ENCODE measurements at regions not wholly inside any gene's neighbourhood (a gene's known extent, or its start where the extent isn't known, plus 50 kb on each side); places are given as distances from the start of the nearest gene placed in this dataset.

GRCh38 chr4:24104158-24104565 lies 214.3 kb upstream of the PPARGC1A start:
- TF ChIP-seq CTCF (IDR thresholded peaks at IDR 0.05; ENCODE audit: low read depth, low read length, missing control alignments) = no peak
- DNase-seq (ENCODE audit: low read depth) = no peak
- no peak overlapping the region for H3K4me3 ChIP-seq (ENCODE audit: low read depth, low read length)
- in situ Hi-C loops (cut with HindIII; ENCODE audit: low sequenced_read_pairs) = no loop called here

DNA sequence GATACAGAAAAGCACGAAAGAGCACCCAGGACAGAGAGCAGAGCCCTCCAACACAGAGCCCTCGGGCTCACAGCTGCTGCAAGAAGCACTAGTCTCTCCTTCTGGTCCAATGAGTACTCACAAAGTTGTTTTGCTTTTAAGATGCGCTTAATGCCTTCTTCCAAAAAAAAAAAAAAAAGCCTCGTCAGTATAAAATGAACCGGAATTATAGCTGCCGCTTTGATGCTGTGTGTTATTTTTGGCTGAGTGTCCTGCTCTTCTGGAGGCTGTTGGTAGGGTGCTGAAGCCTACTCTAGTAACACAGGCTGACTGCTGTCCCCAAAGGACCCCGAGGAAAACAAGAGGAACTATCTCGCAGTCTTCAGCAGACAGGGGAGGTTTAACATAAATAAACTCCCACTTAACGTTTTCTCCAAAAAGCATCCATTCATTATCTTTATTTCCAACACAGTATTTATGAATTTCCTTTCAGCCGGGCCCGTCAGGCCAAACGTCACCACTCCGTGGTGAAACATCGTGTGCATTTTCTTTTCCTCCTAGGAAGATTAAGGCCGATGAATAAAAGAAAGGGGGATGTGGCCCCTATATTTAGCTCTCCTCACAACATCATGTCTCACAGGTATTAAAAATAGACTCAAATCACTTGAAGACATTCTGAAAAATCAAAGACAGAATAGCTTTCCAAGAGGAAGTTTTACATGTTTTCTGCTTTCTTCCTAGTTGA lies 213.7 kb upstream of the PPARGC1A start:
- H3K4me3 ChIP-seq (ENCODE audit: low read depth, low read length) = no peak overlapping the region
- in situ Hi-C loops (cut with HindIII; ENCODE audit: low sequenced_read_pairs) = no loop called here
- no peak for TF ChIP-seq CTCF (IDR thresholded peaks at IDR 0.05; ENCODE audit: low read depth, low read length, missing control alignments)
- peak; percentile 8 for DNase-seq (ENCODE audit: low read depth)

DNA sequence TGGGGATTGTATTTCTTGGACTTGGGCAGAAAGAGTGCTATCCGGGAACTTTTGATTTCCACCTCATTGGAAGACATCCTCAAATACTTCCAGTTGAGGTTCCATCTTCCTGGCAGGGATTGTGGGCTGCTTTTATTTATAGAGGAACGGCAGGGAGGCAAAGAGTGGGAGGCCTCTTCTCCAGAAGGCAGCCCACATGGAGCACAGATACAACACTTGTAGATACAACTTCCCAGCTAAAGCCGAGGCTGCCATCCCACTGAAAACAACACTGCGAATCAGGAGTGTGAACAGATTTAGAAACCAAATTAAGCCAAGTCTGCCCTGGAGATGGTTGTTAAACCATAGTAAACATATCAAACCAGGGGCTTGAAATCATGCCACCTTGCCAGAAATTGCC lies 212.8 kb upstream of the PPARGC1A start:
- H3K4me3 ChIP-seq (ENCODE audit: low read depth, low read length) = no peak overlapping the region
- no peak for TF ChIP-seq CTCF (IDR thresholded peaks at IDR 0.05; ENCODE audit: low read depth, low read length, missing control alignments)
- in situ Hi-C loops (cut with HindIII; ENCODE audit: low sequenced_read_pairs) = no loop called here
- no peak for DNase-seq (ENCODE audit: low read depth)

DNA sequence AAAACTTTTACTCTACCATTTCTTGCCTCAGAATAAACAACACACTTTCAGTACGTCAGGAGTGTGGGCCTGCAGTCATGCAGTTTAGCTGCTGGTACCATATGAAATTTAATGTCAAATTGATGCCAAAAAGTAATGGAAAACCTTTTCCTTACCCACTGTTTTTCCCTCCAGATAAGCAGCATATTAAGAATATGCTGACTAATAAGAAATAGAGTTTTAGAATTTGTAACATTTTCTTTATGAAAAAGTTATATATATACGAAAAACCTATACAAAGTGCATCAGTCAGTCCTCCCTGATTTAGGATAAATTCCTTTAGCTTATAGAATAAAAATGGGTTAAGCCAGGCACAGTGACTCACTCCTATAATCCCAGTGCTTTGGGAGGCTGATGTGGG lies 206.8 kb upstream of the PPARGC1A start:
- H3K4me3 ChIP-seq (ENCODE audit: low read depth, low read length) = no peak overlapping the region
- in situ Hi-C loops (cut with HindIII; ENCODE audit: low sequenced_read_pairs) = no loop called here
- TF ChIP-seq CTCF (IDR thresholded peaks at IDR 0.05; ENCODE audit: low read depth, low read length, missing control alignments) = no peak
- DNase-seq (ENCODE audit: low read depth) = no peak

DNA sequence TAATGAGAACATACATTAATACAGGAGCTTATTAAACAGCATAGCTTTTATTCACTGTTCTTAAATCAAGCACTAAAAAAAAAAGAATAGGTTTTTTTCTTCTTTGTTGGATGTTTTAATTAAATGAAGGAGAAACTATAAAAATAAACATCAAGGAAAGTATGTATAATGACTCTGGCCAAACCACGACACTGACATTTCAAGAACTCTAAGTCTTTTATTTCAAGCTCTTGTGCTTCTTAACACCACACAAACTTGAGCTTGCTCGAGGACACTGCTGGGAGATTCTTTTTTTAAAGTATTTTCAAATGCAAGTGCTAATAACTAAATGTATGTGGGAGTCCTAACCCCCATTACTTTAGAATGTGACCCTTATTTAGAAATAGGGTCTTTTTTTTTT lies 204.9 kb upstream of the PPARGC1A start:
- peak; percentile 46 for DNase-seq (ENCODE audit: low read depth)
- H3K4me3 ChIP-seq (ENCODE audit: low read depth, low read length) = no peak overlapping the region
- in situ Hi-C loops (cut with HindIII; ENCODE audit: low sequenced_read_pairs) = no loop called here
- TF ChIP-seq CTCF (IDR thresholded peaks at IDR 0.05; ENCODE audit: low read depth, low read length, missing control alignments) = no peak

GRCh38 chr4:24093446-24093845 lies 203.6 kb upstream of the PPARGC1A start:
- H3K4me3 ChIP-seq (ENCODE audit: low read depth, low read length) = no peak overlapping the region
- DNase-seq (ENCODE audit: low read depth) = no peak
- in situ Hi-C loops (cut with HindIII; ENCODE audit: low sequenced_read_pairs) = no loop called here
- TF ChIP-seq CTCF (IDR thresholded peaks at IDR 0.05; ENCODE audit: low read depth, low read length, missing control alignments) = no peak
